Natural killer cell (primary cell): ENCODE measurements at regions not wholly inside any gene's neighbourhood (a gene's known extent, or its start where the extent isn't known, plus 50 kb on each side); places are given as distances from the start of the nearest gene placed in this dataset.
A peak's percentile ranks its signal among the peaks of the same experiment; 100 is the strongest.
"Not testable (repeated sequence)": the region's sequence is repeated elsewhere in the genome, so short reads cannot be mapped to it uniquely, and the experiment has no call there.

Experiments used
- ATAC-seq, 3 donors: fragments of 150-1000 bp in 2 of 3; fragments of 200-7000 bp in 1 of 3; cut with Tn5 transposase; 1 replicate in 1 of 3; 2 replicates in 2 of 3; pipeline ENCODE4 v1.10.0; 2021; ENCODE audit warnings: mild to moderate bottlenecking in 2 of 3, moderate library complexity in 2 of 3
- DNase-seq, 2 donors: peaks; one replicate each; pipeline versions ENCODE4 v3.0.0 to v3.0.0-alpha.2; 2013 to 2021; ENCODE audit warnings: mixed read lengths in 1 of 2
- H3K27ac ChIP-seq: one replicate; pipeline ENCODE4 v1.5.1; 2013; ENCODE audit warnings: mild to moderate bottlenecking, low read length
- H3K27me3 ChIP-seq: one replicate; pipeline ENCODE4 v1.6.1; 2013; ENCODE audit warnings: low read length; ENCODE audit not compliant: control insufficient read depth, insufficient read depth
- H3K36me3 ChIP-seq: one replicate; pipeline ENCODE4 v1.6.1; 2013; ENCODE audit warnings: low read length; ENCODE audit not compliant: control insufficient read depth, insufficient read depth
- H3K4me1 ChIP-seq: one replicate; pipeline ENCODE4 v1.6.1; 2013; ENCODE audit warnings: low read length; ENCODE audit not compliant: control insufficient read depth, insufficient read depth
- H3K4me3 ChIP-seq: one replicate; pipeline ENCODE4 v1.5.1; 2013; ENCODE audit warnings: low read length
- H3K9me3 ChIP-seq: one replicate; pipeline ENCODE4 v1.6.1; 2013; ENCODE audit warnings: low read length; ENCODE audit not compliant: control insufficient read depth, insufficient read depth
- H3K27ac Mint-ChIP-seq, 2 donors: one replicate each; pipeline ENCODE4 v1.8.0; 2022; ENCODE audit warnings: mild to moderate bottlenecking in 2 of 2, mixed read lengths in 2 of 2, moderate library complexity in 1 of 2
- H3K27me3 Mint-ChIP-seq, 2 donors: one replicate each; pipeline ENCODE4 v1.8.0; 2022; ENCODE audit warnings: low read depth in 2 of 2, mixed read lengths in 2 of 2
- H3K36me3 Mint-ChIP-seq: one replicate; pipeline ENCODE4 v1.8.0; 2022; ENCODE audit warnings: mixed read lengths
- H3K4me1 Mint-ChIP-seq, 2 donors: one replicate each; pipeline ENCODE4 v1.8.0; 2022; ENCODE audit warnings: mixed read lengths in 2 of 2
- H3K4me3 Mint-ChIP-seq: one replicate; pipeline ENCODE4 v1.8.0; 2022; ENCODE audit warnings: mild to moderate bottlenecking, moderate library complexity, mixed read lengths
- H3K9me3 Mint-ChIP-seq, 2 donors: one replicate each; pipeline ENCODE4 v1.8.0; 2022; ENCODE audit warnings: mixed read lengths in 2 of 2
- CTCF ChIP-seq: fragments of 200-600 bp; IDR thresholded peaks from one replicate; pipeline ENCODE4 v1.8.0; 2022; ENCODE audit warnings: antibody characterized with exemption
- WGBS: methylation state at CpG from one replicate; pipeline ENCODE4 v1.1.7; 2013; ENCODE audit warnings: missing lambda C conversion rate; ENCODE audit not compliant: insufficient coverage; 5-methylcytosine and 5-hydroxymethylcytosine counted together
- intact Hi-C: fragments of 100-400 bp; cut with micrococcal nuclease; formaldehyde crosslinking; loops from one replicate; pipeline ENCODE4 v1.14.2; 2022

- no peaks in the 10 kb centered on the region for H3K9me3 Mint-ChIP-seq
- H3K4me1 ChIP-seq: peaks cover 21% of the 10 kb centered on the region
- 35% methylated on average over 7 of the region's 7 CpGs for WGBS
- intact Hi-C loops: no loop called here
- DNase-seq (no peak), ATAC-seq (no peak)
- TF ChIP-seq CTCF: peak; percentile 19
- H3K36me3 ChIP-seq: no peaks in the 10 kb centered on the region
- H3K27ac ChIP-seq: no peak overlapping the region
- H3K27me3 Mint-ChIP-seq: peaks cover 21 to 49% of the 10 kb centered on the region in 2 donors
- H3K9me3 ChIP-seq: no peaks in the 10 kb centered on the region
- H3K27ac Mint-ChIP-seq: no peak overlapping the region
- H3K36me3 Mint-ChIP-seq: no peaks in the 10 kb centered on the region
- H3K4me3 ChIP-seq: no peak overlapping the region
- peaks cover 24% of the 10 kb centered on the region for H3K27me3 ChIP-seq
- H3K4me3 Mint-ChIP-seq: no peak overlapping the region
- peaks cover 23 to 28% of the 10 kb centered on the region in 2 donors for H3K4me1 Mint-ChIP-seq
Observed at GRCh38 chr12:62192903-62193250, 67.3 kb upstream of the USP15 start.

GRCh38 chr12:62194031-62194430 is 66.2 kb upstream of the USP15 start:
- Histone ChIP-seq H3K27ac (no peak overlapping the region), H3K27me3 (peaks cover 24% of the 10 kb centered on the region), H3K4me1 (peaks cover 21% of the 10 kb centered on the region), H3K4me3 (no peak overlapping the region), H3K9me3 (no peaks in the 10 kb centered on the region), H3K36me3 (no peaks in the 10 kb centered on the region)
- no peak for TF ChIP-seq CTCF
- Mint-ChIP-seq H3K4me1 (peaks cover 23 to 28% of the 10 kb centered on the region in 2 donors), H3K27me3 (peaks cover 21 to 47% of the 10 kb centered on the region in 2 donors), H3K9me3 (no peaks in the 10 kb centered on the region), H3K27ac (no peak overlapping the region), H3K36me3 (no peaks in the 10 kb centered on the region), H3K4me3 (no peak overlapping the region)
- WGBS: 67% methylated on average over 1 of the region's 1 CpG
- intact Hi-C loops: no loop called here
- ATAC-seq (no peak), DNase-seq (no peak)

GRCh38 chr12:62194616-62195015 is 65.6 kb upstream of the USP15 start:
- no peaks in the 10 kb centered on the region for H3K9me3 Mint-ChIP-seq
- intact Hi-C loops: no loop called here
- H3K36me3 Mint-ChIP-seq: no peaks in the 10 kb centered on the region
- ATAC-seq (no peak), DNase-seq (no peak)
- H3K9me3 ChIP-seq: no peaks in the 10 kb centered on the region
- H3K27ac Mint-ChIP-seq: no peak overlapping the region
- no peak overlapping the region for H3K4me3 ChIP-seq
- peaks cover 21 to 41% of the 10 kb centered on the region in 2 donors for H3K27me3 Mint-ChIP-seq
- H3K4me1 Mint-ChIP-seq: peaks cover 23 to 28% of the 10 kb centered on the region in 2 donors
- H3K4me1 ChIP-seq: peaks cover 21% of the 10 kb centered on the region
- no peak for TF ChIP-seq CTCF
- H3K27ac ChIP-seq: no peak overlapping the region
- no peak overlapping the region for H3K4me3 Mint-ChIP-seq
- H3K36me3 ChIP-seq: no peaks in the 10 kb centered on the region
- H3K27me3 ChIP-seq: peaks cover 22% of the 10 kb centered on the region

DNA sequence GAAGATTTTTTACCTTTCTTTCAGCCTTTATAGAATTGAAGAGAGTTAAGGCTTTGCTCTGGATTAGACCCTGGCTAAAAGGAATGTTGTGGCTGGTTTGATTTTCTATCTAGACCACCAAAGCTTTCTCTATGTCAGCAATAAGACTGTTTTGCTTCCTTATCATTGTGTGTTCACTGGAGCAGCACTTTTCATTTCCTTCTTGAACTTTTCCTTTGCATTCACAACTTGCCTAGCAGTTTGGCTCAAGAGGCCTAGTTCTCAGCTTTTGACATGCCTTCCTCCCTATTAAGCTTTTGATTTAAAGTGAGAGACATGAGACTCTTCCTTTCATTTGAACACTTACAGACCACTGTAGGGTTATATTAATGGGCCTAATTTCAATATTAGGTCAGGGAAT is 64.1 kb upstream of the USP15 start:
- DNase-seq: no peak
- Mint-ChIP-seq H3K27ac (no peak overlapping the region), H3K9me3 (no peaks in the 10 kb centered on the region), H3K27me3 (peaks cover 15 to 27% of the 10 kb centered on the region in 2 donors), H3K36me3 (peaks cover 11% of the 10 kb centered on the region), H3K4me3 (no peak overlapping the region), H3K4me1 (peaks cover 13 to 16% of the 10 kb centered on the region in 2 donors)
- H3K4me3 ChIP-seq: no peak overlapping the region
- no peak for ATAC-seq
- no peaks in the 10 kb centered on the region for H3K9me3 ChIP-seq
- no peak for TF ChIP-seq CTCF
- H3K36me3 ChIP-seq: no peaks in the 10 kb centered on the region
- peaks cover 18% of the 10 kb centered on the region for H3K27me3 ChIP-seq
- peaks cover 15% of the 10 kb centered on the region for H3K4me1 ChIP-seq
- intact Hi-C loops: no loop called here
- no peak overlapping the region for H3K27ac ChIP-seq

DNA sequence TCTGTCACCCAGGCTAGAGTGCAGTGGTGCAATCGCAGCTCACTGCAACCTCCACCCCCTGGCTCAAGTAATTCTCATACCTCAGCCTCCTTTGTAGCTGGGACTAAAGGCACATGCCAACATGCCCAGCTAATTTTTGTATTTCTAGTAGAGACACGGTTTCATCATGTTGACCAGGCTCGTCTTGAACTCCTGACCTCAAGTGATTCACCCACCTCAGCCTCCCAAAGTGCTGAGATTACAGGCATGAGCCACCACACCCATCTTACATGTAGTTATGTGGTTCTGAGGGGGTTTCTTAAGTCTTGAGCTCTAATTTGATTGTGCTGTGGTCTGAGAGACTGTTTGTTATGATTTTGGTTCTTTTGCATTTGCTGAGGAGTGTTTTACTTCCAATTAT is 57.3 kb upstream of the USP15 start:
- H3K4me3 ChIP-seq, DNase-seq, H3K9me3 ChIP-seq, H3K4me1 Mint-ChIP-seq, H3K27me3 Mint-ChIP-seq, H3K27ac Mint-ChIP-seq, ATAC-seq, intact Hi-C loops, H3K4me1 ChIP-seq, H3K36me3 ChIP-seq, H3K27me3 ChIP-seq, H3K4me3 Mint-ChIP-seq, H3K27ac ChIP-seq: not testable (repeated sequence)
- peaks cover 23% of the 10 kb centered on the region for H3K36me3 Mint-ChIP-seq
- 96% methylated on average over 3 of the region's 3 CpGs for WGBS
- H3K9me3 Mint-ChIP-seq: peaks cover 6 to 11% of the 10 kb centered on the region in 2 donors
